ENCODE measurements at regions not wholly inside any gene's neighbourhood (a gene's known extent, or its start where the extent isn't known, plus 50 kb on each side); places are given as distances from the start of the nearest gene placed in this dataset.

- in situ Hi-C loops (cut with HindIII; ENCODE audit: low pct_unique_long_range_greater_than_20kb, low sequenced_read_pairs) (no loop called here), intact Hi-C loops (cut with micrococcal nuclease; ENCODE audit: unreplicated experiment) (no loop called here)
- no peaks in the 10 kb centered on the region for H3K4me1 ChIP-seq (ENCODE audit: control insufficient read depth, insufficient read depth, low read length)
- CTCF ChIA-PET: no interaction called here
- no TSS peak for BruUV-seq (replicated peaks)
- POLR2A ChIA-PET: no interaction called here
- H3K27me3 ChIP-seq (ENCODE audit: control insufficient read depth, insufficient read depth, low read length): no peaks in the 10 kb centered on the region
- no peaks in the 10 kb centered on the region for H3K9me3 ChIP-seq (ENCODE audit: control insufficient read depth, insufficient read depth, low read depth, low read length)
- no peak for TF ChIP-seq POLR2AphosphoS5 (IDR thresholded peaks at IDR 0.05; ENCODE audit: low read depth, low read length)
- TF ChIP-seq SIN3A (IDR thresholded peaks at IDR 0.05; ENCODE audit: borderline replicate concordance, insufficient read depth, low read depth, low read length): no peak
- TF ChIP-seq REST (IDR thresholded peaks at IDR 0.05; ENCODE audit: insufficient read depth in 1 of 2, low read depth in 2 of 2, low read length in 1 of 2): no peak
- no peak for TF ChIP-seq TCF7L2 (IDR thresholded peaks at IDR 0.05; ENCODE audit: low read depth, low read length)
- TF ChIP-seq CTCF (IDR thresholded peaks at IDR 0.05): no peak
- DNase-seq (ENCODE audit: low read depth, low spot score) (no peak), ATAC-seq (no peak)
- H3K4me3 ChIP-seq (ENCODE audit: low read depth in 2 of 2, low read length in 2 of 2): no peak overlapping the region
- H3K27ac ChIP-seq (ENCODE audit: low read length): no peak overlapping the region
- no peaks in the 10 kb centered on the region for H3K36me3 ChIP-seq (ENCODE audit: control insufficient read depth, insufficient read depth, low read length)
These were observed 134.7 kb upstream of the DCN start for GRCh38 chr12:91317306-91317705.

DNA sequence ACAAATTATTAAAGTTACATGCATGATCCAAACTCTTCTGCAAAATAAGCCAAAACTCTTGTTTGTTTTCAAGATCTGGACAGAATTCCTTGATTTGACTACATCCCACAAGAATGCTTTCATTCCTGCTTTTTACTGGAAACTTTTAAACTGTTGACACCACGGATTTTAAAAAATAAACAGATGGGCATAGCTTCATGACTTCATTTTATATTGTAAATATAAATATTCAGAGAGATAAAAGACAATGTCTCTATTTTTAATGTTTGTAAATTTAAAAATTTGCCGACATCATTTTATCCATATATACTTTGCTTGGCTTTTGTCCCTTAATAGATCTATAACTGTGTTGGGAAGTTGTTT, 134.3 kb upstream of the DCN start:
- TF ChIP-seq TCF7L2 (IDR thresholded peaks at IDR 0.05; ENCODE audit: low read depth, low read length) (no peak), REST (IDR thresholded peaks at IDR 0.05; ENCODE audit: insufficient read depth in 1 of 2, low read depth in 2 of 2, low read length in 1 of 2) (no peak), SIN3A (IDR thresholded peaks at IDR 0.05; ENCODE audit: borderline replicate concordance, insufficient read depth, low read depth, low read length) (no peak), POLR2AphosphoS5 (IDR thresholded peaks at IDR 0.05; ENCODE audit: low read depth, low read length) (no peak), CTCF (IDR thresholded peaks at IDR 0.05) (no peak)
- in situ Hi-C loops (cut with HindIII; ENCODE audit: low pct_unique_long_range_greater_than_20kb, low sequenced_read_pairs): no loop called here
- intact Hi-C loops (cut with micrococcal nuclease; ENCODE audit: unreplicated experiment): no loop called here
- no peak overlapping the region for H3K4me3 ChIP-seq (ENCODE audit: low read depth in 2 of 2, low read length in 2 of 2)
- no peaks in the 10 kb centered on the region for H3K27me3 ChIP-seq (ENCODE audit: control insufficient read depth, insufficient read depth, low read length)
- BruUV-seq (replicated peaks): no TSS peak
- ATAC-seq (no peak), DNase-seq (ENCODE audit: low read depth, low spot score) (no peak)
- H3K9me3 ChIP-seq (ENCODE audit: control insufficient read depth, insufficient read depth, low read depth, low read length): no peaks in the 10 kb centered on the region
- no peaks in the 10 kb centered on the region for H3K36me3 ChIP-seq (ENCODE audit: control insufficient read depth, insufficient read depth, low read length)
- no peak overlapping the region for H3K27ac ChIP-seq (ENCODE audit: low read length)
- H3K4me1 ChIP-seq (ENCODE audit: control insufficient read depth, insufficient read depth, low read length): no peaks in the 10 kb centered on the region
- POLR2A ChIA-PET: no interaction called here
- CTCF ChIA-PET: no interaction called here
